ENCODE measurements at regions not wholly inside any gene's neighbourhood (a gene's known extent, or its start where the extent isn't known, plus 50 kb on each side); places are given as distances from the start of the nearest gene placed in this dataset.

- in situ Hi-C loops (cut with HindIII; ENCODE audit: low pct_unique_long_range_greater_than_20kb, low sequenced_read_pairs): no loop called here
- DNase-seq (ENCODE audit: low read depth, low spot score): no peak
These were observed 435.7 kb downstream of the ZEB2 start for GRCh38 chr2:144084114-144084661.

- DNase-seq (ENCODE audit: low read depth, low spot score): no peak
- in situ Hi-C loops (cut with HindIII; ENCODE audit: low pct_unique_long_range_greater_than_20kb, low sequenced_read_pairs): no loop called here
These were observed 436.7 kb downstream of the ZEB2 start for GRCh38 chr2:144083211-144083610.

- in situ Hi-C loops (cut with HindIII; ENCODE audit: low pct_unique_long_range_greater_than_20kb, low sequenced_read_pairs): no loop called here
- no peak for DNase-seq (ENCODE audit: low read depth, low spot score)
These were observed 437.1 kb downstream of the ZEB2 start for GRCh38 chr2:144082777-144083176.

GRCh38 chr2:144082327-144082726 lies 437.6 kb downstream of the ZEB2 start:
- in situ Hi-C loops (cut with HindIII; ENCODE audit: low pct_unique_long_range_greater_than_20kb, low sequenced_read_pairs): no loop called here
- no peak for DNase-seq (ENCODE audit: low read depth, low spot score)

GRCh38 chr2:144081272-144081671 lies 438.6 kb downstream of the ZEB2 start:
- in situ Hi-C loops (cut with HindIII; ENCODE audit: low pct_unique_long_range_greater_than_20kb, low sequenced_read_pairs): no loop called here
- DNase-seq (ENCODE audit: low read depth, low spot score): no peak

GRCh38 chr2:144079803-144080202 lies 440.1 kb downstream of the ZEB2 start:
- DNase-seq (ENCODE audit: low read depth, low spot score): no peak
- in situ Hi-C loops (cut with HindIII; ENCODE audit: low pct_unique_long_range_greater_than_20kb, low sequenced_read_pairs): no loop called here

- in situ Hi-C loops (cut with HindIII; ENCODE audit: low pct_unique_long_range_greater_than_20kb, low sequenced_read_pairs): no loop called here
- DNase-seq (ENCODE audit: low read depth, low spot score): no peak
These were observed 440.9 kb downstream of the ZEB2 start for GRCh38 chr2:144078802-144079724.

GRCh38 chr2:144078106-144078505 lies 441.8 kb downstream of the ZEB2 start:
- DNase-seq (ENCODE audit: low read depth, low spot score): no peak
- in situ Hi-C loops (cut with HindIII; ENCODE audit: low pct_unique_long_range_greater_than_20kb, low sequenced_read_pairs): no loop called here

GRCh38 chr2:144074450-144074849 lies 445.5 kb downstream of the ZEB2 start:
- in situ Hi-C loops (cut with HindIII; ENCODE audit: low pct_unique_long_range_greater_than_20kb, low sequenced_read_pairs): no loop called here
- no peak for DNase-seq (ENCODE audit: low read depth, low spot score)

- in situ Hi-C loops (cut with HindIII; ENCODE audit: low pct_unique_long_range_greater_than_20kb, low sequenced_read_pairs): no loop called here
- DNase-seq (ENCODE audit: low read depth, low spot score): peak; percentile 66
These were observed 448.5 kb downstream of the ZEB2 start for GRCh38 chr2:144071461-144071860.

GRCh38 chr2:144067506-144067905 lies 452.4 kb downstream of the ZEB2 start:
- no peak for DNase-seq (ENCODE audit: low read depth, low spot score)
- in situ Hi-C loops (cut with HindIII; ENCODE audit: low pct_unique_long_range_greater_than_20kb, low sequenced_read_pairs): no loop called here

- no peak for DNase-seq (ENCODE audit: low read depth, low spot score)
- in situ Hi-C loops (cut with HindIII; ENCODE audit: low pct_unique_long_range_greater_than_20kb, low sequenced_read_pairs): no loop called here
These were observed 456.3 kb downstream of the ZEB2 start for GRCh38 chr2:144063602-144064001.

GRCh38 chr2:144054911-144055310 lies 465.0 kb downstream of the ZEB2 start:
- in situ Hi-C loops (cut with HindIII; ENCODE audit: low pct_unique_long_range_greater_than_20kb, low sequenced_read_pairs): no loop called here
- DNase-seq (ENCODE audit: low read depth, low spot score): no peak

GRCh38 chr2:144052083-144052482 lies 467.8 kb downstream of the ZEB2 start:
- in situ Hi-C loops (cut with HindIII; ENCODE audit: low pct_unique_long_range_greater_than_20kb, low sequenced_read_pairs): no loop called here
- DNase-seq (ENCODE audit: low read depth, low spot score): no peak

GRCh38 chr2:144049137-144049536 lies 470.8 kb downstream of the ZEB2 start:
- in situ Hi-C loops (cut with HindIII; ENCODE audit: low pct_unique_long_range_greater_than_20kb, low sequenced_read_pairs): no loop called here
- no peak for DNase-seq (ENCODE audit: low read depth, low spot score)

- no peak for DNase-seq (ENCODE audit: low read depth, low spot score)
- in situ Hi-C loops (cut with HindIII; ENCODE audit: low pct_unique_long_range_greater_than_20kb, low sequenced_read_pairs): no loop called here
These were observed 471.3 kb downstream of the ZEB2 start for GRCh38 chr2:144048631-144049060.

- in situ Hi-C loops (cut with HindIII; ENCODE audit: low pct_unique_long_range_greater_than_20kb, low sequenced_read_pairs): no loop called here
- no peak for DNase-seq (ENCODE audit: low read depth, low spot score)
These were observed 477.2 kb downstream of the ZEB2 start for GRCh38 chr2:144042751-144043150.

GRCh38 chr2:144041612-144042011 lies 478.3 kb downstream of the ZEB2 start:
- DNase-seq (ENCODE audit: low read depth, low spot score): no peak
- in situ Hi-C loops (cut with HindIII; ENCODE audit: low pct_unique_long_range_greater_than_20kb, low sequenced_read_pairs): no loop called here

GRCh38 chr2:144040834-144041233 lies 479.1 kb downstream of the ZEB2 start:
- DNase-seq (ENCODE audit: low read depth, low spot score): no peak
- in situ Hi-C loops (cut with HindIII; ENCODE audit: low pct_unique_long_range_greater_than_20kb, low sequenced_read_pairs): no loop called here

Measured in SK-MEL-5 (cell line).